Bone marrow (tissue), 2 donors: ENCODE measurements at regions not wholly inside any gene's neighbourhood (a gene's known extent, or its start where the extent isn't known, plus 50 kb on each side); places are given as distances from the start of the nearest gene placed in this dataset.

ENCODE experiments used
- DNase-seq, 2 donors: peaks; one replicate each; lab custom pipeline; 2025; lab: John Stamatoyannopoulos, UW

DNA sequence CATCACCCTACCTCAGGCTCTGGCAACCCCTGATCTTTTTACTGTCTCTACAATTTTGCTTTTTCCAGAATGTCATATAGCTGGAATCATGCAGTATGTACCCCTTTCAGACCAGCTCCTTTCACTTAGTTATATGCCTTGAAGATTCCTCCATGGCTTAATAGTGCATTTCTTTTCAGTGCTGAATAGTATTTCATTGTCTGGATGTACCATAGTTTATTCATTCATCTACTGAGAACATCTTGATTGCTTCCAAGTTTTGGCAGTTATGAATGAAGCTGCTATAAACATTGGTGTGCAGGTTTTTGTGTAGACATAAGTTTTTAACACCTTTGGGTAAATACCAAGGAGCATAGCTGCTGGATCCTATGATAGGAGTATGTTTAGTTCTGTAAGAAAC lies 50.8 kb upstream of the ANP32A start:
- DNase-seq: no peak

DNA sequence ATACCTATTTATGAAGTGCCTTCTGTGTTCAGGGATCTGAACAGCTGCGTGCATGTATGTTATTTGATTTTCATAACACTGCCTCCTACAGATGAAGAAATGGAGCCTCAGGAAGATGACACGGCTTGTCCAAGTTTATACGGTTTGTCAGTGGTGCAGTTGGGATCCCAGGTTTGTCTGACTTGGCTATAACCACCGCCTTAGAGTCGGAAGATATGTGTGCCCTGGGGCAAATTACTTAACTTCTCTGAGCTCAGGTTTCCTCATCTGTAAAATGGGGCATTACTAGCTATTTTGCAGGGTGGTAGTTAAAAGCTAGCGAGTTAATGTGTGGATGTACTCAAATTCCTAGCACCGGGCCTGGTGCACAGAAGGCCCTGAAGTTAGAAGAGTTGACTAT lies 54.1 kb upstream of the ANP32A start:
- no peak for DNase-seq

DNA sequence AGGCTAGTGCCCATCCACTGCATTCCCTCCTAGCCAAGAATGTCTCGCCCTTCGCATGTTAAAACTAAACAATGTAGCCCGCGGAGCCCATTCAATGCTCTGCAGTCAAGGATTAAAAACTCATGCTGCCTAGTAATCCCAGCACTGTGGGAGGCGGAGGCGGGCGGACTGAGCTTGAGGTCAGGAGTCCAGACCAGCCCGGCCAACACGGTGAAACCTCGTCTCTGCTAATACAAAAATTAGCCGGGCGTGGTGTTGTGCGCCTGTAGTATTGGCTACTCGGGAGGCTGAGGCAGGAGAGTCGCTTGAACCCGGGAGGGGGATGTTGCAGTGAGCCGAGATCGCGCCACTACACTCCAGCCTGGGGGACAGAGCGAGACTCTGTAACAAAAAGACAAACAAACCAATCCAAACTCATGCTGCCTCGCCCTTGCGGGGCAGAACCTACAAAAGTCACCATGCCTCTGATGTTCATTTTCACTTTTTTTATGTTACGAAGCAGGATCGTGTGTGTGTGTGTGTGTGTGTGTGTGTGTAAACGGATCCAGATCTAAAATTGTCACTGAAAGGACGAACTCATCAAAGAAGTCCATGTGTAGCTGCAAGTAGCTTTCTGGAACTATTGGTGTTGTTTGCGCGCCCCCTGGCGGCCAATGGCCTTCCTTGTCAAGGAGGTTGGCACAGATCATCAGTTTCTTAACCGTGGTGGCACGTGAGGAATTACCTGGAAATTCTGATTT lies 54.8 kb upstream of the SPESP1 start:
- peak; percentile 74 to 81 for DNase-seq

GRCh38 chr15:68877626-68878025 lies 52.7 kb upstream of the SPESP1 start:
- no peak for DNase-seq

- DNase-seq: no peak
Measured at GRCh38 chr15:68880382-68880781, 49.9 kb upstream of the SPESP1 start.
